GM03348 (cell line): ENCODE measurements at regions not wholly inside any gene's neighbourhood (a gene's known extent, or its start where the extent isn't known, plus 50 kb on each side); places are given as distances from the start of the nearest gene placed in this dataset.

Experiments used
- DNase-seq: peaks from one replicate; pipeline ENCODE4 v3.0.0; 2012; ENCODE audit warnings: low spot score

GRCh38 chr10:78938695-78939672, 129.8 kb upstream of the ZMIZ1 start:
- no peak for DNase-seq

- no peak for DNase-seq
Measured at GRCh38 chr10:78942091-78942501, 126.7 kb upstream of the ZMIZ1 start.

GRCh38 chr10:78944723-78945312, 123.9 kb upstream of the ZMIZ1 start:
- peak; percentile 93 for DNase-seq

- no peak for DNase-seq
Measured at GRCh38 chr10:78945838-78946237, 122.9 kb upstream of the ZMIZ1 start.

GRCh38 chr10:78947226-78947625, 121.5 kb upstream of the ZMIZ1 start:
- no peak for DNase-seq

GRCh38 chr10:78947733-78948132, 121.0 kb upstream of the ZMIZ1 start:
- DNase-seq, result no peak

GRCh38 chr10:78948621-78949030, 120.1 kb upstream of the ZMIZ1 start:
- no peak for DNase-seq

GRCh38 chr10:78950656-78951587, 117.8 kb upstream of the ZMIZ1 start:
- DNase-seq, result no peak

GRCh38 chr10:78952030-78952429, 116.7 kb upstream of the ZMIZ1 start:
- no peak for DNase-seq

- DNase-seq, result peak; percentile 87
Measured at GRCh38 chr10:78952686-78953085, 116.1 kb upstream of the ZMIZ1 start.

- peak; percentile 88 for DNase-seq
Measured at GRCh38 chr10:78953113-78953798, 115.5 kb upstream of the ZMIZ1 start.

GRCh38 chr10:78953799-78954297, 114.9 kb upstream of the ZMIZ1 start:
- no peak for DNase-seq

- DNase-seq, result no peak
Measured at GRCh38 chr10:78954689-78955088, 114.1 kb upstream of the ZMIZ1 start.

GRCh38 chr10:78955206-78955605, 113.6 kb upstream of the ZMIZ1 start:
- DNase-seq, result no peak

- DNase-seq, result no peak
Measured at GRCh38 chr10:78956391-78956790, 112.4 kb upstream of the ZMIZ1 start.

- no peak for DNase-seq
Measured at GRCh38 chr10:78957471-78958039, 111.2 kb upstream of the ZMIZ1 start.

- DNase-seq, result no peak
Measured at GRCh38 chr10:78959217-78959923, 109.4 kb upstream of the ZMIZ1 start.

- no peak for DNase-seq
Measured at GRCh38 chr10:78959924-78960285, 108.9 kb upstream of the ZMIZ1 start.

- DNase-seq, result peak; percentile 78
Measured at GRCh38 chr10:78960316-78960800, 108.4 kb upstream of the ZMIZ1 start.

- no peak for DNase-seq
Measured at GRCh38 chr10:78961760-78962159, 107.0 kb upstream of the ZMIZ1 start.
